Neural cell (in vitro differentiated cells): ENCODE measurements at regions not wholly inside any gene's neighbourhood (a gene's known extent, or its start where the extent isn't known, plus 50 kb on each side); places are given as distances from the start of the nearest gene placed in this dataset.

Source experiments
- CTCF ChIP-seq: fragments of 450-650 bp; IDR thresholded peaks from 2 replicates; pipeline ENCODE4 v1.5.1; 2014; ENCODE audit warnings: antibody characterized with exemption, mild to moderate bottlenecking, moderate library complexity; ENCODE audit not compliant: poor library complexity, severe bottlenecking
- EP300 ChIP-seq: fragments of 450-650 bp; conservative IDR thresholded peaks from 2 replicates; pipeline ENCODE4 v1.6.1; 2014; ENCODE audit warnings: antibody characterized with exemption, mild to moderate bottlenecking, moderate library complexity; ENCODE audit not compliant: poor library complexity, severe bottlenecking
- EZH2 ChIP-seq: fragments of 200-600, 300-800 bp; shearing (Covaris generic), sonication (generic); IDR thresholded peaks from 2 replicates; pipeline ENCODE4 v1.6.1; 2014; ENCODE audit warnings: antibody characterized with exemption, low read length, borderline replicate concordance, mild to moderate bottlenecking; ENCODE audit not compliant: insufficient read depth, poor library complexity, severe bottlenecking
- POLR2AphosphoS5 ChIP-seq: IDR thresholded peaks from 2 replicates; pipeline ENCODE4 v1.6.1; 2012
- TF ChIP-seq, protein P1 (sequence below): IDR thresholded peaks from 2 replicates; pipeline ENCODE4 v1.6.1; 2012; ENCODE audit warnings: borderline replicate concordance

DNA sequence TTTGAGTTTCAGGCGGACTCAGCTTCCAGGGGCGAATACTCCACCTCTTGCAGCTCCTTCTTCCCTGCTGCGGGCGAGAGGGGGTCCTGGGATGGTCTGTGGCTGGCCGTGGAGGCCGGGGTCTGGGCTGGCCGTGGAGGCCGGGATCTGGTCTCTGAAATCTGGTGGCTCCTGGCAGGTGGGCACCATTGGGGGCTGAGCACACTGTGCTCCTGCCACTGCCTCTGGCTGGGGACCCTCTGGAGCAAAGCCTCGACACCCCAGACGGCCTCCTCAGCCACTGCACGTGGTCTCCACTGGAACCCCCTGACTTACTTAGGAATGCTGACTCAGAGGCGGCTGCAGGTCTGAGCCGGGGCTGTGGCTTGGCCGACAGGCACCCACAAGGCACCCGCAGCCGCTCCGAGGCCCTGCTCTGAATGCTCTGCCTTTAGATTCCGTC is 100.1 kb upstream of the ALKAL2 start:
- TF ChIP-seq CTCF (no peak), POLR2AphosphoS5 (no peak), EZH2 (no peak), EP300 (no peak)
- TF ChIP-seq, protein P1, sequence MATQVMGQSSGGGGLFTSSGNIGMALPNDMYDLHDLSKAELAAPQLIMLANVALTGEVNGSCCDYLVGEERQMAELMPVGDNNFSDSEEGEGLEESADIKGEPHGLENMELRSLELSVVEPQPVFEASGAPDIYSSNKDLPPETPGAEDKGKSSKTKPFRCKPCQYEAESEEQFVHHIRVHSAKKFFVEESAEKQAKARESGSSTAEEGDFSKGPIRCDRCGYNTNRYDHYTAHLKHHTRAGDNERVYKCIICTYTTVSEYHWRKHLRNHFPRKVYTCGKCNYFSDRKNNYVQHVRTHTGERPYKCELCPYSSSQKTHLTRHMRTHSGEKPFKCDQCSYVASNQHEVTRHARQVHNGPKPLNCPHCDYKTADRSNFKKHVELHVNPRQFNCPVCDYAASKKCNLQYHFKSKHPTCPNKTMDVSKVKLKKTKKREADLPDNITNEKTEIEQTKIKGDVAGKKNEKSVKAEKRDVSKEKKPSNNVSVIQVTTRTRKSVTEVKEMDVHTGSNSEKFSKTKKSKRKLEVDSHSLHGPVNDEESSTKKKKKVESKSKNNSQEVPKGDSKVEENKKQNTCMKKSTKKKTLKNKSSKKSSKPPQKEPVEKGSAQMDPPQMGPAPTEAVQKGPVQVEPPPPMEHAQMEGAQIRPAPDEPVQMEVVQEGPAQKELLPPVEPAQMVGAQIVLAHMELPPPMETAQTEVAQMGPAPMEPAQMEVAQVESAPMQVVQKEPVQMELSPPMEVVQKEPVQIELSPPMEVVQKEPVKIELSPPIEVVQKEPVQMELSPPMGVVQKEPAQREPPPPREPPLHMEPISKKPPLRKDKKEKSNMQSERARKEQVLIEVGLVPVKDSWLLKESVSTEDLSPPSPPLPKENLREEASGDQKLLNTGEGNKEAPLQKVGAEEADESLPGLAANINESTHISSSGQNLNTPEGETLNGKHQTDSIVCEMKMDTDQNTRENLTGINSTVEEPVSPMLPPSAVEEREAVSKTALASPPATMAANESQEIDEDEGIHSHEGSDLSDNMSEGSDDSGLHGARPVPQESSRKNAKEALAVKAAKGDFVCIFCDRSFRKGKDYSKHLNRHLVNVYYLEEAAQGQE: no peak
